NCI-H128 (cell line): ENCODE measurements at regions not wholly inside any gene's neighbourhood (a gene's known extent, or its start where the extent isn't known, plus 50 kb on each side); places are given as distances from the start of the nearest gene placed in this dataset.
A peak's percentile ranks its signal among the peaks of the same experiment; 100 is the strongest.

ENCODE experiments used
- DNase-seq: peaks from one replicate; lab custom pipeline; 2025; ENCODE audit not compliant: unreplicated experiment; lab: John Stamatoyannopoulos, UW

GRCh38 chr15:81495780-81496467 lies 121.9 kb upstream of the TMC3 start:
- no peak for DNase-seq

- no peak for DNase-seq
Measured at GRCh38 chr15:81492969-81493645, 119.1 kb upstream of the TMC3 start.

- no peak for DNase-seq
Measured at GRCh38 chr15:81492331-81492968, 118.4 kb upstream of the TMC3 start.

GRCh38 chr15:81491414-81492096 lies 117.5 kb upstream of the TMC3 start:
- no peak for DNase-seq

GRCh38 chr15:81485806-81486205 lies 111.8 kb upstream of the TMC3 start:
- DNase-seq: no peak

GRCh38 chr15:81484086-81484955 lies 110.3 kb upstream of the TMC3 start:
- DNase-seq: no peak

- DNase-seq: no peak
Measured at GRCh38 chr15:81483496-81483895, 109.5 kb upstream of the TMC3 start.

GRCh38 chr15:81481346-81481745 lies 107.3 kb upstream of the TMC3 start:
- no peak for DNase-seq

GRCh38 chr15:81480645-81481053 lies 106.6 kb upstream of the TMC3 start:
- DNase-seq: peak; percentile 27

GRCh38 chr15:81478354-81478753 lies 104.3 kb upstream of the TMC3 start:
- no peak for DNase-seq

GRCh38 chr15:81475926-81476325 lies 101.9 kb upstream of the TMC3 start:
- DNase-seq: no peak

- no peak for DNase-seq
Measured at GRCh38 chr15:81475471-81475870, 101.5 kb upstream of the TMC3 start.

- no peak for DNase-seq
Measured at GRCh38 chr15:81473946-81474345, 99.9 kb upstream of the TMC3 start.

GRCh38 chr15:81473177-81473576 lies 99.2 kb upstream of the TMC3 start:
- DNase-seq: no peak

- DNase-seq: no peak
Measured at GRCh38 chr15:81471151-81471550, 97.1 kb upstream of the TMC3 start.

- DNase-seq: no peak
Measured at GRCh38 chr15:81469154-81469553, 95.1 kb upstream of the TMC3 start.

GRCh38 chr15:81466741-81467140 lies 92.7 kb upstream of the TMC3 start:
- DNase-seq: no peak

GRCh38 chr15:81454024-81454423 lies 80.0 kb upstream of the TMC3 start:
- DNase-seq: no peak

- no peak for DNase-seq
Measured at GRCh38 chr15:81450721-81451120, 76.7 kb upstream of the TMC3 start.

GRCh38 chr15:81449836-81450474 lies 75.9 kb upstream of the TMC3 start:
- no peak for DNase-seq
